SK-N-SH (cell line): ENCODE measurements at regions not wholly inside any gene's neighbourhood (a gene's known extent, or its start where the extent isn't known, plus 50 kb on each side); places are given as distances from the start of the nearest gene placed in this dataset.

Experiments
- CTCF ChIP-seq: fragments of 200-600 bp; sonication (generic); IDR thresholded peaks from 2 replicates; pipeline ENCODE4 v1.6.1; 2017; ENCODE audit warnings: antibody characterized with exemption, mild to moderate bottlenecking, moderate library complexity
- GATA2 ChIP-seq: sonication (generic); formaldehyde crosslinking; IDR thresholded peaks from 2 replicates; pipeline ENCODE4 v1.5.0; 2020; ENCODE audit warnings: mild to moderate bottlenecking, missing genetic modification reagents
- MXI1 ChIP-seq: IDR thresholded peaks from 2 replicates; pipeline ENCODE4 v1.6.1; 2012; ENCODE audit warnings: mild to moderate bottlenecking, low read depth, low read length, improper control_type of control experiment
- RAD21 ChIP-seq: IDR thresholded peaks from 2 replicates; pipeline ENCODE4 v1.6.1; 2012; ENCODE audit warnings: mild to moderate bottlenecking, low read length

- TF ChIP-seq CTCF (no peak), GATA2 (CRISPR knock-in tag) (no peak), RAD21 (no peak), MXI1 (no peak)
- TF ChIP-seq, all 33 proteins: peak for 0
Observed at GRCh38 chr4:7118013-7118832, 50.4 kb upstream of the GRPEL1 start (continued).
